Neural cell (in vitro differentiated cells): ENCODE measurements at regions not wholly inside any gene's neighbourhood (a gene's known extent, or its start where the extent isn't known, plus 50 kb on each side); places are given as distances from the start of the nearest gene placed in this dataset.

Experiments used
- H2AFZ ChIP-seq: fragments of 200-600, 300-800 bp; sonication (generic), shearing (Covaris generic); 2 replicates; pipeline ENCODE4 v1.6.0; 2014; ENCODE audit warnings: low read depth, mild to moderate bottlenecking, antibody characterized with exemption, low read length, moderate library complexity
- H3F3A ChIP-seq: fragments of 200-600 bp; shearing (Covaris generic); 2 replicates; pipeline ENCODE4 v1.6.1; 2016; ENCODE audit warnings: mild to moderate bottlenecking, moderate library complexity, mixed read lengths, antibody characterized with exemption, low read length; ENCODE audit not compliant: insufficient read depth, poor library complexity, severe bottlenecking
- H3K27ac ChIP-seq: fragments of 200-600, 300-800 bp; sonication (generic), shearing (Covaris generic); 2 replicates; pipeline ENCODE4 v1.5.1; 2014; ENCODE audit warnings: mild to moderate bottlenecking, low read length, moderate library complexity
- H3K27me3 ChIP-seq: fragments of 300-800, 200-600 bp; sonication (generic), shearing (Covaris generic); 2 replicates; pipeline ENCODE4 v1.6.0; 2014; ENCODE audit warnings: mild to moderate bottlenecking, low read depth, low read length, moderate library complexity; ENCODE audit not compliant: insufficient read depth
- H3K36me3 ChIP-seq: fragments of 300-800, 200-600 bp; sonication (generic), shearing (Covaris generic); 2 replicates; pipeline ENCODE4 v1.5.1; 2014; ENCODE audit warnings: mild to moderate bottlenecking, antibody characterized with exemption, low read length, moderate library complexity; ENCODE audit not compliant: insufficient read depth
- H3K4me2 ChIP-seq: fragments of 300-800, 200-600 bp; sonication (generic), shearing (Covaris generic); 2 replicates; pipeline ENCODE4 v1.6.0; 2014; ENCODE audit warnings: mild to moderate bottlenecking, low read length
- H3K4me3 ChIP-seq: fragments of 300-800, 200-600 bp; sonication (generic), shearing (Covaris generic); 2 replicates; pipeline ENCODE4 v1.5.1; 2014; ENCODE audit warnings: mild to moderate bottlenecking, low read length, moderate library complexity
- H3K79me2 ChIP-seq: fragments of 200-600 bp; shearing (Covaris generic); replicated peaks from 2 replicates; pipeline ENCODE4 v1.6.0; 2014; ENCODE audit warnings: mild to moderate bottlenecking, low read length, moderate library complexity; ENCODE audit not compliant: insufficient read depth
- H3K9ac ChIP-seq: fragments of 300-800, 200-600 bp; sonication (generic), shearing (Covaris generic); 2 replicates; pipeline ENCODE4 v1.6.1; 2016; ENCODE audit warnings: mild to moderate bottlenecking, low read length, mixed read lengths
- H3K9me2 ChIP-seq: fragments of 200-600 bp; shearing (Covaris generic); 2 replicates; pipeline ENCODE4 v1.6.1; 2016; ENCODE audit warnings: mild to moderate bottlenecking, low read length, mixed read lengths; ENCODE audit not compliant: insufficient read depth
- H3K9me3 ChIP-seq: fragments of 200-600, 300-800 bp; sonication (generic), shearing (Covaris generic); 2 replicates; pipeline ENCODE4 v1.6.1; 2016; ENCODE audit warnings: mild to moderate bottlenecking, mixed run types, low read length, moderate library complexity, mixed read lengths
- H4K20me1 ChIP-seq: fragments of 200-600 bp; shearing (Covaris generic); 2 replicates; pipeline ENCODE4 v1.6.1; 2016; ENCODE audit warnings: mild to moderate bottlenecking, mixed run types; ENCODE audit not compliant: insufficient read depth
- EP300 ChIP-seq: fragments of 450-650 bp; conservative IDR thresholded peaks from 2 replicates; pipeline ENCODE4 v1.6.1; 2014; ENCODE audit warnings: antibody characterized with exemption, mild to moderate bottlenecking, moderate library complexity; ENCODE audit not compliant: poor library complexity, severe bottlenecking
- EZH2 ChIP-seq: fragments of 200-600, 300-800 bp; shearing (Covaris generic), sonication (generic); IDR thresholded peaks from 2 replicates; pipeline ENCODE4 v1.6.1; 2014; ENCODE audit warnings: antibody characterized with exemption, low read length, borderline replicate concordance, mild to moderate bottlenecking; ENCODE audit not compliant: insufficient read depth, poor library complexity, severe bottlenecking
- MXI1 ChIP-seq: fragments of 450-650 bp; conservative IDR thresholded peaks from 2 replicates; pipeline ENCODE4 v1.6.1; 2014; ENCODE audit warnings: antibody characterized with exemption, mild to moderate bottlenecking; ENCODE audit not compliant: poor library complexity, severe bottlenecking
- POLR2AphosphoS5 ChIP-seq: IDR thresholded peaks from 2 replicates; pipeline ENCODE4 v1.6.1; 2012
- RAD21 ChIP-seq: fragments of 450-650 bp; conservative IDR thresholded peaks from 2 replicates; pipeline ENCODE4 v1.6.1; 2014; ENCODE audit warnings: antibody characterized with exemption, mild to moderate bottlenecking, moderate library complexity
- SMC3 ChIP-seq: fragments of 450-650 bp; conservative IDR thresholded peaks from 2 replicates; pipeline ENCODE4 v1.6.1; 2014; ENCODE audit warnings: antibody characterized with exemption, mild to moderate bottlenecking, moderate library complexity; ENCODE audit not compliant: poor library complexity
- TAF1 ChIP-seq: IDR thresholded peaks from 2 replicates; pipeline ENCODE4 v1.6.1; 2012; ENCODE audit warnings: low read depth
- TF ChIP-seq, protein P1 (sequence below): IDR thresholded peaks from 2 replicates; pipeline ENCODE4 v1.6.1; 2012; ENCODE audit warnings: borderline replicate concordance
- TF ChIP-seq, protein P2 (sequence below): fragments of 450-650 bp; IDR thresholded peaks from 2 replicates; pipeline ENCODE4 v1.5.1; 2014; ENCODE audit warnings: antibody characterized with exemption, mild to moderate bottlenecking, moderate library complexity; ENCODE audit not compliant: poor library complexity, severe bottlenecking

DNA sequence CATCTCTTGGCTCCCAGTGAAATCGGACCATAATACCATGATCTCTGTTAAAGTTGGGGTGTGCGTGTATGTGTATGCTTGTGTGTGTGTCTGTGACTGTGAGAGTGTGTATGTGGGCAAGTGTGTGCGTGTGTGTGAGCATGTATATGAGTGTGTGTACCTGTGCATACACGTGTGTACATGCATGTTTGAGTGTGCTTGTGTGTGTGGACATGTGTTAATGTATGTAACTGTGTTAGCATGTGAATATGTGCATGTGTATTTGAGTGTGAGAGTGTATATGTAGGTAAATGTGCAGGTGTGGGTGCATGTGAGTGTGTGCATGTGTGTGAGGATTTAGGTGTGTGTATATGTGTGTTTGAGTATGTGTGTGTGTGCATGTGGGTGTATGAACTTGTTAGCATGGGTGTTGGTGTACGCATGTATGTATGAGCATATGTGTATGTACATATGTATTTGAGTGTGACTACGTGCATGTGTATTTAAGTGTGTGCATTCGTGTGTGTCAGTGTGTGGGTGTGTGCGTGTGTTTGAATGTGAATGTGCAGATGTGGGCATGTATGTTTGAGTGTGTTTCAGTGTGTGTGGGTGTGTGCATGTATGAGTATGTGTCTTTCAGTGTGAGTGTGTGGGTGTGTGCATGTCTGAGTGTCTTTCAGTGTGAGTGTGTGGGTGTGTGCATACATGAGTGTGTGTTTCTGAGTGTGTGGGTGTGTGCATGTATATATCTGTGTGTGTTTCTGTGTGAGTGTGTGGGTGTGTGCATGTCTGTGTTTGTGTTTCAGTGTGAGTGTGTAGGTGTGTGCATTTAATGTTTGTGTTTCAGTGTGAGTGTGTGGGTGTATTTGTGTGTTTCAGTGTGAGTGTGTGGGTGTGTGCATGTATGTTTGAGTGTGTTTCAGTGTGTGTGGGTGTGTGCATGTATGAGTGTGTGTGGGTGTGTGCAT, 183.2 kb downstream of the SOX9 start:
- no peak for TF ChIP-seq SMC3
- TF ChIP-seq EZH2 = no peak
- TF ChIP-seq, protein P1, sequence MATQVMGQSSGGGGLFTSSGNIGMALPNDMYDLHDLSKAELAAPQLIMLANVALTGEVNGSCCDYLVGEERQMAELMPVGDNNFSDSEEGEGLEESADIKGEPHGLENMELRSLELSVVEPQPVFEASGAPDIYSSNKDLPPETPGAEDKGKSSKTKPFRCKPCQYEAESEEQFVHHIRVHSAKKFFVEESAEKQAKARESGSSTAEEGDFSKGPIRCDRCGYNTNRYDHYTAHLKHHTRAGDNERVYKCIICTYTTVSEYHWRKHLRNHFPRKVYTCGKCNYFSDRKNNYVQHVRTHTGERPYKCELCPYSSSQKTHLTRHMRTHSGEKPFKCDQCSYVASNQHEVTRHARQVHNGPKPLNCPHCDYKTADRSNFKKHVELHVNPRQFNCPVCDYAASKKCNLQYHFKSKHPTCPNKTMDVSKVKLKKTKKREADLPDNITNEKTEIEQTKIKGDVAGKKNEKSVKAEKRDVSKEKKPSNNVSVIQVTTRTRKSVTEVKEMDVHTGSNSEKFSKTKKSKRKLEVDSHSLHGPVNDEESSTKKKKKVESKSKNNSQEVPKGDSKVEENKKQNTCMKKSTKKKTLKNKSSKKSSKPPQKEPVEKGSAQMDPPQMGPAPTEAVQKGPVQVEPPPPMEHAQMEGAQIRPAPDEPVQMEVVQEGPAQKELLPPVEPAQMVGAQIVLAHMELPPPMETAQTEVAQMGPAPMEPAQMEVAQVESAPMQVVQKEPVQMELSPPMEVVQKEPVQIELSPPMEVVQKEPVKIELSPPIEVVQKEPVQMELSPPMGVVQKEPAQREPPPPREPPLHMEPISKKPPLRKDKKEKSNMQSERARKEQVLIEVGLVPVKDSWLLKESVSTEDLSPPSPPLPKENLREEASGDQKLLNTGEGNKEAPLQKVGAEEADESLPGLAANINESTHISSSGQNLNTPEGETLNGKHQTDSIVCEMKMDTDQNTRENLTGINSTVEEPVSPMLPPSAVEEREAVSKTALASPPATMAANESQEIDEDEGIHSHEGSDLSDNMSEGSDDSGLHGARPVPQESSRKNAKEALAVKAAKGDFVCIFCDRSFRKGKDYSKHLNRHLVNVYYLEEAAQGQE = no peak
- no peak for TF ChIP-seq MXI1
- TF ChIP-seq, protein P2, sequence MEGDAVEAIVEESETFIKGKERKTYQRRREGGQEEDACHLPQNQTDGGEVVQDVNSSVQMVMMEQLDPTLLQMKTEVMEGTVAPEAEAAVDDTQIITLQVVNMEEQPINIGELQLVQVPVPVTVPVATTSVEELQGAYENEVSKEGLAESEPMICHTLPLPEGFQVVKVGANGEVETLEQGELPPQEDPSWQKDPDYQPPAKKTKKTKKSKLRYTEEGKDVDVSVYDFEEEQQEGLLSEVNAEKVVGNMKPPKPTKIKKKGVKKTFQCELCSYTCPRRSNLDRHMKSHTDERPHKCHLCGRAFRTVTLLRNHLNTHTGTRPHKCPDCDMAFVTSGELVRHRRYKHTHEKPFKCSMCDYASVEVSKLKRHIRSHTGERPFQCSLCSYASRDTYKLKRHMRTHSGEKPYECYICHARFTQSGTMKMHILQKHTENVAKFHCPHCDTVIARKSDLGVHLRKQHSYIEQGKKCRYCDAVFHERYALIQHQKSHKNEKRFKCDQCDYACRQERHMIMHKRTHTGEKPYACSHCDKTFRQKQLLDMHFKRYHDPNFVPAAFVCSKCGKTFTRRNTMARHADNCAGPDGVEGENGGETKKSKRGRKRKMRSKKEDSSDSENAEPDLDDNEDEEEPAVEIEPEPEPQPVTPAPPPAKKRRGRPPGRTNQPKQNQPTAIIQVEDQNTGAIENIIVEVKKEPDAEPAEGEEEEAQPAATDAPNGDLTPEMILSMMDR = no peak
- no peak for TF ChIP-seq EP300
- no peak for TF ChIP-seq POLR2AphosphoS5
- no peak for TF ChIP-seq TAF1
- Histone ChIP-seq H2AFZ (no peak overlapping the region), H3K4me2 (no peak overlapping the region), H3K4me3 (no peak overlapping the region), H3K9ac (no peak overlapping the region), H3K9me3 (no peaks in the 10 kb centered on the region), H3F3A (no peaks in the 10 kb centered on the region), H3K27ac (no peak overlapping the region), H3K9me2 (no peaks in the 10 kb centered on the region), H3K79me2 (no peaks in the 10 kb centered on the region), H4K20me1 (no peaks in the 10 kb centered on the region), H3K27me3 (no peaks in the 10 kb centered on the region), H3K36me3 (no peaks in the 10 kb centered on the region)

DNA sequence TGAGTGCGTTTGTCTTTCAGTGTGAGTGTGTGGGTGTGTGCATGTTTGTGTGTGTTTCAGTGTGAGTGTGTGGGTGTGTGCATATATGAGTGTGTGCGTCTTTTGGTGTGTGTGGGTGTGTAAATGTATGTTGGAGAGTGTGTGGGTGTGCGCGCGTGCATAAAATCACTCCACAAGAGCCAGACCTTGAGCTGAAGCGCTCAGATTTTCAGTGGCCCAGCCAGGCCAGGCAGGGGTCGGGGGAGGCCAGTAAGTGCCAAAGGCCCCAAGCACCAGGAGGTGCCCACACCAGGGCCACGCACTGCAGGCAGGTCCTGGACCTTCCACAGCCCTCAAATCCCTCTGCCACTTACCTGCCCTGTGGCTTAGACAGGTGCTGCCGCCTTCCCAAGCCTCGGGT, 184.0 kb downstream of the SOX9 start:
- Histone ChIP-seq H3K79me2 (no peaks in the 10 kb centered on the region), H3K9ac (no peak overlapping the region), H3K4me3 (no peak overlapping the region), H3K4me2 (no peak overlapping the region), H4K20me1 (no peaks in the 10 kb centered on the region), H3K27me3 (no peaks in the 10 kb centered on the region), H3K9me3 (no peaks in the 10 kb centered on the region), H3K9me2 (no peaks in the 10 kb centered on the region), H3K36me3 (no peaks in the 10 kb centered on the region), H3K27ac (no peak overlapping the region), H3F3A (no peaks in the 10 kb centered on the region), H2AFZ (no peak overlapping the region)
- TF ChIP-seq TAF1 = no peak
- TF ChIP-seq, protein P1 = no peak
- TF ChIP-seq RAD21 = no peak
- no peak for TF ChIP-seq SMC3
- TF ChIP-seq POLR2AphosphoS5 = no peak
- no peak for TF ChIP-seq MXI1
- TF ChIP-seq, protein P2 = no peak
- TF ChIP-seq EZH2 = no peak
- TF ChIP-seq EP300 = no peak
